DMS153 treated with DMSO at 0.1 percent for 48 hours (cell line): ENCODE measurements at regions not wholly inside any gene's neighbourhood (a gene's known extent, or its start where the extent isn't known, plus 50 kb on each side); places are given as distances from the start of the nearest gene placed in this dataset.

Source experiments
- DNase-seq: peaks from one replicate; lab custom pipeline; 2025; ENCODE audit not compliant: unreplicated experiment; lab: John Stamatoyannopoulos, UW

DNA sequence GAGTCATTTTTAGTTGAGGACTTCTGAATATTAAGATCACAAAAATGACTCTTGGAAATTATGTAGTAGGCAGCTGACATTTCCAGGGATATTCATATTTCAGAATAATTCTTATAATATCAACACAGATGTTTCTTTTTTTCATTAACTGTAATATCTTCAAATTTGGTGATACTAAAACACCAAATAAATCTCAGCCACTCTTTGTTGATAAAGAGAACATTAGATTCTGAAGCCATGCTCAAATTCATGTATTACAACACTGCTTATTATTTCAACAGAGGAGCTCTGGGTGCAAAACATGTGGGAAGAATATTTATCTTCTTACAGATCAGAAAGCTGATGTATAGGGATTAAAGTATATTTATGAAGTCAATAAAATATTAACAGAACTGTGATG, 355.4 kb downstream of the CRPPA start:
- no peak for DNase-seq

DNA sequence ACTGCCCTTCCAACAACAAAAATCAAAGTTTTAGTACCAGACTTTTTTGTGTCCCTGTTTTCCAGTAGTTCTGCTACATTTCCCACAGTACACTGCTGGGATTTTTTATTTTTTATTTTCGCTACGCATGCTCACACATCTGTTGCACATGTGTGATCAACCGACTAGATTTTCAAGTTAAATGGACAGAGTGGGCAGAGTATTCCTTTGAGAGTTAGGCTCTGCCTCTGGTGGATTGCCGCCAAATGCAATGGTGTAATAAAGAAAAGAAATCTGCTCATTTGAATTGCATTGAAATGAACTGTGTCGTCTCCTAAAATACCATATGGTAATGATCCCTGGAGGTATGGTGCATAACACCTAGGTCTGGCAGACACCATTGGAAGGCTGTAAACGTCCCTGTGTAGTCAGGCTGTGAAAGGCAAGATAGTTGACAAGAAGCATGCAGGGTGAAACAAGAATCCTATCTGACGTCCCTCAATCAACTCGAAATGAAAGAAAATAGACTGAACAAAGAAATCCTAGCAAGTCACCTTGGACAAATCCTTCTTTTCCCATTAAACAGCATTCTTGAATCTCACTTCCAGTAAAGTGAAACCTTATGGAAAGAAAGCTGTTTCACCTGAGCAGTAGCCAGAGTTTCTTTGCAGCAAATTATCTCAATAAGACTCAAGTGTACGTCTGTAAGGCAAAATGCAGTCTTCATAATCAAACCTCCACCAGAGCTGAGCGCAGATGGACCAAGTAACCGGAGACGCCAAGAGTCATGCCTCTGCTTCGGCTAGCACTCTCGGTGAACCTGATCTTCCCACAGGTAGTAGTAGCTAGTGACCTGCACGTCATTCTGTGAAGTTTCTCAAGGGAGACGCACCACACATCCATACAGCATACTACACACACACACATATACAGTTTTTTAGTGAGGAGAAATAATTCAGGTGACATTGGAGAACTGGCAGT, 357.3 kb downstream of the CRPPA start:
- DNase-seq = no peak

DNA sequence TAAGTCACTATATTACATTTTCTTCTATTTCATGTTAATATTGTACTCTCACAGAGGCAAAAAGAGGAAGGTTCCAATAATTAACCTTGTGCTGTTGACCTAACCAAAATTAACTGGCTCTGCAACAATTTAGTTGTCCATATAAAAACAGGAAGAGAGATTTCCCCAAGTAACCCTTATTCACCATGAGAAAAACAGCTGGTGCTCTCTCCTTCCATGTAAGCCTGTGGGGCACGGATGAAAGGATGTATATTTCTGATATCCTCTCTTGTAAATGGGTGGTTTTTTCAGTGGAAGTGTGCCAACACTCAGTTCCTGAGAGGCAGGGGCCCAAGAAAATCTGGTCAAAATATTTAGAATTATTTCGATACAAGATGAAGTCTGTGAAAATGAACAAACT, 358.1 kb downstream of the CRPPA start:
- DNase-seq = no peak

DNA sequence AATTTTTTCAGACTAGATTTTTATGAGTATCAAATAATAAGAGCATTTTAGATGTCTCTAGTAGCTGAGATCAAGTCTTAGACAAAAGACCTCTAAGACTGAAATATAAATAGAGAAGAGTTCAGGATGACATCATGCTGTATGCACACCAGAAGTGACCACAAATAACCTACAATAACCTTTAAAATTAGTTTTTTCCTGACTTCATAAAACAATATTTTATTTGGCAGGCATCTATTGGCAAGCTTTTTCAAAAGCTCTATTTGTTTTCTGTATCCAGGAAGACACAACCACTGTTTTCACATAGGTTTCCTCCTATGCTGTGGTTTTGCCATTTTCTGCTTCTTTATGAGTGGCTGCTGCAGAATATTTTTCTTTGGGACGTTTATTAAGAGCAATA, 359.1 kb downstream of the CRPPA start:
- no peak for DNase-seq

DNA sequence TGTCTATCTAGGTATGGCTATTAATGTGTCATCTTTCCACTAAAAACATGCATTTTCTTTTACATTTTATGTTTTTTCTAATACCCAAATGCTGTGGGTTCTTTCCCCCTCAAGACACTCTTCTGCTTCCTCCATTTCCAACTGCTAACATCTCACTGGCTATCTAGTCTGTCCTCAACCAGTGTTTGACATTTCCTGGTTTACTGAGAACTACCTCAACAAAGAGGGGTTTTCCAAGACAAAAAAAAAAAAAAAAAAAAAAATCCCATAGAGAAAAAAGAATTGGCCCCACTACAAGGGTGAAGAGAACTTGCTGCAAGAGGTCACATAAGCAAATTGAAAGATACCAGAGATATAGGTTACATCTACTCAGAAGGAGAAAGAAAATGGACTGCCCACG, 359.7 kb downstream of the CRPPA start:
- DNase-seq = no peak

DNA sequence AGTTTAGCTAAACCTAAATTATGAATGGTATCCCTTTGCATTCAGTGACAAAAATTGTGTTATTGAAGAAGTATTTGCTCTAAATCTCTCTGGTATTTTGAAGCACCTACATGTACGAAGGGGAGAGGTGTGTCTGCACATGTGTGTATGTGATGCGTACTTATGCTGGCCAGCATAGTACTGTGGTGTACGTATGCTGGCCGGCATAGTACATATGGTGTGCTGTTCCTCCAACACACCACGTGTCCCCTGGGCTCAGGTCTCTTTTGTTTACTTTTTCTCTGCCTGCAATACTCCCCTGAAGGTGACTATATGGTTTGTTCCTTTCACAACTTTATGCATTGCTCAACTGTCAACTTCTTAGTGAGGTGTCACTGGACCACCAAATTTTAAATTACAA, 360.3 kb downstream of the CRPPA start:
- no peak for DNase-seq

DNA sequence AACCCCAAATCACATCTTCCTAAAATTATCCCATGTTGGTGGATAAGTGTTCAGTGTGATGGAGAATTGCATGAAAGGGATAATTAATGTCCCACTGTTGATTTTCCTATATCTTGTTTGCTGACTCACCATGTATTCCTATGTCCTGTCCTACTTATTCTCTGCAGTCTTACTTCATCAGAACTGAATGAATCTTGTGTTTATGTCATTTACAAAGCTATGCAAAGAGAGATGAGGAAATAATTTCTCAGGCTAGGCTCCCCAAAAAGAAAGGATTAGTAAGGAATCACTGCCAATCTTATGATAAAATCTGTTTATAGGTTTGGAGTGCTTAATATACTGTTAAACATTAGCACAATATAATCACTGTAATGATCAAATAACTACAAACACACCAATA, 360.8 kb downstream of the CRPPA start:
- no peak for DNase-seq

DNA sequence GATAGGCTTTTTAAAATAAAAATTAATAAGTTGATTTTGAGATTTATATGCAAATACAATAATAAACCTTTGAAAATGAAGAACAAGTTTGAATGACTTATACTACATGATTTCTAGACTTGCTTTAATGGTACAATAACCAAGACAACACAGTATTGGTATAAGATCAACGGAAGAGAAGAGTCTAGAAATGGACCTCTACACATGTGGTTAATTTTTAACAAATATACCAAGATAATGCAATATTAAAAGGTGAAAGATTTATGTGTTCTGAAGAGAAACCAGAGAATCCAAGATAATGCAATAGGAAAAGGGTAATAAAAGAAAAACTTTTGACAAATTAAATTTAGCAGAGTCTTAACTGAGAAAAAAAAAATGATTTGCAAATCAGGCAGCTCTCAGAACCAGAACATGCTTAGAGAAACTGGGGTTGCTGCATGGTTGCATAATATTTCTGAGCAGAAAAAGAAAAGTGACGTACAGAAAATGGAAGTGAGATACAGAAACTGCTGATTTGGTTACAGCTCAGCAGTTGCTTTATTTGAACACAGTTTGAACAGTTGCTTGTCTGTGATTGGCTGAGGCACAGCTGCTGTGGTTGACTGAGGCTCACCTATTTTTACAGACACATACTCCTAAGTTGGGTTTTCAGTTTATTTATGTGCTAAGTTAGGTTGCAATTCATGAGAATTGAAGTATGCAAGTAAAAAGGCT, 365.9 kb downstream of the CRPPA start:
- DNase-seq = no peak

DNA sequence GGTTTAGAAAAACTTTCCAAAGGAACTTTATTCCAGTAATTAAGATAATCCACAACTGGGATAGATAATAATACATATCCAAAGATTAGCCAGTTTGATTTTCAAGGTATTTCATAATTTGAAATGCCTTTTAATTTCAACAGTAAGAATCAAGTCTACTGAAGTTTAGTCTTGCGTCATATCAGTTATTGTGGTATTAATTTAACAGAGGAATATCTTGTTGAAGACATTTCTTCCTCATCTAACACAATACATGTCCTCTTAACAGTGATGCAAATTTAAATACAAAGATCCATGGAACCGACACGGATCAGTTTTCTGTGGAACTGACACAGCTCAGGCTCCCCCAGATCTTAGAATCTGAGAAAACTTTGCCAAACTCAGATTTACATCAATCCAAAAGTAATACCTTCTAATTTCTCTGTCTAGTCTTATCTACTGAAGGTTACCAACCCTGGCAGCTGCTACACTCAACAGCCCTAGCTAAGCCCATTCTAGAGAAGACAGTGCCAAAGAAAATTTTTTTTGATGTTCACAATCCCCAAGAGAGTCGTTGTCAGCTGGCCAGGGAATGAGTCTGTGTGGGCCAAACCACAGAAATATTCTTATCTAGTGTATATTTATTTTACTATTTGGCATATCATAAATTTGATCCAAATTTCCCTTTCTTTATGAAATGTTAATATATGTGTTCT, 365.2 kb upstream of the MEOX2 start:
- no peak for DNase-seq

DNA sequence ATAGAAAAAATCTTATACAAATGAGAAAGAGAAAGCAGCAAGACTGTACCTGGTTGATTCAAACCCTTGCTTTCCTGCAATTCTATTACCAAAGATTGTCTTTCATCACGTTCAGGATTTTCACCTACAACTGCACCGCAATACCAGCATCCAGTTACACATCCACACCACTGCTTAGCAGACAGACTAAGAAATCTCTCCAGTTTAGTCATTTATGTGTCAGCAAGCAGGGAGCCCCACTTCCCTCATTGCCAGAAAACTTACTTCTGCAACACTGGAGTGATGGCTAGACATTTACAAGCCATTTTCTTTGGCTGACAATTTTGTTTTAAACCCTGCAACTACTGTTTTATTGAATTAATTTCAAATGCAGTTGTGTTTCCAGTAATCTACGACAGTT, 359.6 kb upstream of the MEOX2 start:
- DNase-seq = no peak

DNA sequence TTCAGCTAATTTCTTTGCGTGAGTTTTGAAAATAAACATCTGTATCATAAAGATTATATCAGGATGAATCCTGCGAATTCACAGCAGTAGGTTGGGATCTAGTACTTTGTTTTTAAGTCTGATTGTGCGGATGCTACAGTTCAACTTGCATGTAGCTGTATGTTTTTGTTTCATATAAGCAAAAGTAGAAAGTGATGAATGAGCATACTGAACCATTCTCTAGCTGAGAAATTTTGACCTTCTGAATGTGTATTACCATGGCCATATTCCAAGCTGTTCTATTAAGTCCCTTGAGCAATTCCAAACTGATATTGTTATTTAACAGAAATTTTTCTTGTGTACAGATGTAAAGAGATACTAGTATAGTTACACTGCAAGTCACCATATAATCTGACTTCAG, 358.8 kb upstream of the MEOX2 start:
- DNase-seq = no peak

DNA sequence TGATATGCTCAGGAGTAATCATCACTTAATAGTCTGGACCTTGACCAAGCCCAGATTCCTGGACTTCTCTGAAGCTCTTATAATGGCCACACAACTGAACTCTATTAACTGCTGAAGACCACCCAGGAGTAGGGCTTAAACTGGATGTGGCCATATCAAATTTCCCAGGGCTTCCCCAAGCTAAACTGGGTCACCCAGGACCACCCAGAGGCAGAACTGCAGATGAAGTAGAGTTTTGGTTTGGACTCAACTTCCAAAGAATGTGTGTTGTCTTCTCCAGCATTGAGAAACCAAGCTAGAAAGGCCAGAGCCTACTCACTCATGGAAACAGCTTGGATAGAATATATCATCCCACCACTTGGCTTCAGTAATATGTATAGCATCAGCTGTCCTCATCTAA, 358.2 kb upstream of the MEOX2 start:
- DNase-seq = no peak

DNA sequence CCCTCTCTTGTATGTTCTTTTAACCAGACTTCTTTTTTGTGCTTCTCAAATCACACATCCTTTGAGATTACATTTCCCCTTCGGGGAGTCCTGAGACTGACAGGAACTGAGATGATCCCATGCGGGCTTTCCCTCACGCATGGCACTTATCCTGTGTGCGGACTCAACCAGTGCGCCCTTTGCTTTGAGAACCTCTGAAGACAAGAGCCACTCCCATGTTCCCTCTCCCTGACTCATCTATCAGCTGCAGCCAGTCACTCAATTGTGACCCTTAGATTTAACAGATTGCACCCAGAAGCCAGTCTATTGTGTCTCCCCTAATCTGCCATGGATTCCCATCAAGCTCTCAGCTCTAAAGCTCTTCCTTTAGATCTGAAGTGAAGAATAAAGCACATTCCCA, 353.9 kb upstream of the MEOX2 start:
- DNase-seq = no peak

DNA sequence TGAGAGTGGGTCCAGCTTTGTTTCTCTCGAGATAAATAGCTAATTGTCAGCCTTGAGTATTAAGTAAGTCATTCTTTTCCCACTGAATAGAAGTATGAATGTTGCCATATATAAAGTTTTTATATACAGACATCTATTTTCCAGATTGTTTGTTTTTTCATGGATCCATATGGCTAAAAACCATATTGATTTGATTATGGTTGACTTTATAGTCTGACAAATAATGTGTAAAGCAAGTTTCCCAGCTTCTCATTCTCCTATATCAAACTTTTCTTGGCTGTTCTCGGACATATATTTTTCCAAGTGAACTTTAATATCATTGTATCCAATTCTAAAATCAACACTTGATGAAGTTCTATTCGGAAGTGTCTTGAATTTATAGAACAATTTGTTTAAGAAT, 352.4 kb upstream of the MEOX2 start:
- no peak for DNase-seq

DNA sequence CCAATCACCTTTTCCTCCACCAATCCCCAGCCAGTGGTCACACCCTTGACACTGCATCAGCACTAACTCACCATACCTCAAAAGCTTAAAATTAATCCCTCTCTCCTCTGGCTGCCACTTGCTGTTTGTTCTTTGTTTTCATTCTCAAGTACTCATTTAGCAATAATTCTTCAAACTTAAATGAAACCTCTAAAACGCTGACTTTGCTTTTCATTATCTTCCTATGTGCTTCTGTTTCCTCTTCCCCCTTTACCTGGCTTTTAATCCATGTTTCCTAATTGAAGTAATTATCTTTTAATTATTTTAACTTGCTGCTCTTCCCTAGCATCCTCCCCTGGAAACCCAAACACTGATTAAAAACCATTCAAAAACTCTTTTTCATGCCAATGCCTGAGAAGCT, 348.9 kb upstream of the MEOX2 start:
- DNase-seq = no peak

DNA sequence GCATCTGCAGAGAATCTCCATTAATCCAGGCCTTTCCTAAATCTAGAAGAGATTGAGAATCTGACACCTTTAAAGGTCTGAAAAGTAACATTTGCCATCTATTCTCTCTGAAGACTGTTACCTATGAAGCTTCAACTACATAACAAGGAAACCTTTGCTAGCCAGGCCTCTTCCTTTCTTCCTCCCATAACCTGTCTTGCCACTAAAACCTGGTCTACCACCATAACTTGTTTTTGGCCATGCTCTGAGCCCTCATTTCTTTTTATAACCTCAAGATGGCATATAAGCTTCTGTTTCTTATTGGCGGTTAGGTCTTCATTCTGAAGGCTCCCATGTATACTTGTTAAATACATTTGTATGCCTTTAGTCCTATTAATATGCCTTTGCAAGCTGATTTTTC, 348.4 kb upstream of the MEOX2 start:
- no peak for DNase-seq

DNA sequence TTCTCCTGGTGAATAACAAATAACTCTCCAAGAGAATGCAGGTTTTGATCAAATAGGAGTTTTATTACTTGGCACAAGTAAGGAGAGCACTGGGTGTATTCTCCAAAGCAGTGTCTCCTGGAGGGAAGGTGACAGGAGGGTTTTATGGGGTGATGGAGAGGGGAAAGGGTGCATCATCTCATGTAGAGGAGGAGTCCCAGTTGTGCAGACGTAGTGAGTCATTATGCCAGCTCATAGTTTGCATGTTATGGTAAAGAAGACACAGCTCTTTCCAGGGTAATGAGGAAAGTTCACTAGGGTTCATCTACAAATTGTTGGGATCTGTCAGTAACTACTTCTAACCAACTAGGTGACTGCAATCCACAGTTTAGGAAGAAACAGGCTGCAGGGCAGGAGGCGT, 347.9 kb upstream of the MEOX2 start:
- no peak for DNase-seq

DNA sequence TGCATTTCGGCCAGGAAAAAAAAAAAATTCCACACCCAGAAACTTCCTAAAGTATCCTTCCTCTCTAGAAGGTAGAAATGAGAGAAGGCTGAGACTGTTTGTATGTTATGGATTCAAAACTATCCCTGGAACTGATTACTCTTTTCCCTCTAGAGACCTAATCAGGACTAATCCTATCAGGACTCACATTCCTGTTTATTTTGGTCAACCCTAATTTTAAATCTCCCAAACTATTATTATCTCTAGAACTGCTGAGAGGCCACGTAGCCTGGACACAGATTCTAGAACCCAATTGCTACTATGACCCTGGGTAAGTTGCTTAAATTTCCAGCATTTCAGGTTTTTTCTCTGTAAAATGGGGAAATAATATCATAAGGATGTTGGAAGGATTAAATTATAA, 346.8 kb upstream of the MEOX2 start:
- DNase-seq = no peak

DNA sequence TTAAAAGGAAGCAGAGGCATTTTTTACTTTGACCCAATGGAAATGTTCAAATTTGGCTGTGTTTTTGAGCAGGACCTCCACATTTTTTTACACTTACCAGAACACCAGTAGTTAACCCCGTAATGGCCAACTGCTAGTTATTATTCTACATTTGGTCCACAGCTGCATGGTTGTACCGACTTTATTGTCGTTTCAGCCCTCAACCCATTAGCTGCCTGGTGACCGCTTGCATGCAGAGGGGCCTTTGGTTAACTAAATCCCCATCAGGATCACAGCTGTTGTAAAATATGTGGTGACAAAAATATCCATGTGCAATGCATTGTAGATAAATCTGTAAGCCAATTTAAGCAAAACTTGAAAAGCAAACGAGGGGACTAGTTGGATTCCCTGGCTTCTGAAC, 342.2 kb upstream of the MEOX2 start:
- no peak for DNase-seq

DNA sequence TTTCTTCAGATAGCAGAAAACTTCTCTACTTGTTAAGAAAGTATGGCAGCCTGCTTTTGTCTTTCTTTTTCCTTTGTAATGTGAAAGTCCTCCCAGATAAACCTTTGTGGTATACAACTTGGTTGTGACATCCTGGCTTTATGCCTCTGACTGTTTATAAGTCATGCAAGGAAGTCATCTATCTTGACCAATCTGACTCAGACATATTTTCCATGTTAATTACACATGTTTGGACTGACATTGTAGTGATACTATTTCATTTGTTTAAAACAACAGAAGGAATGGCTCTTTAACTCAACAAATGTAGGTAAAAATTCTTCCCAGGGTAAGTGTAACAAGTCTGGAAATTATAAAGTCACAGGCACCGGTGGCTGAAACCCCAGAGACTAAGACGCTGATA, 341.6 kb upstream of the MEOX2 start:
- no peak for DNase-seq

DNA sequence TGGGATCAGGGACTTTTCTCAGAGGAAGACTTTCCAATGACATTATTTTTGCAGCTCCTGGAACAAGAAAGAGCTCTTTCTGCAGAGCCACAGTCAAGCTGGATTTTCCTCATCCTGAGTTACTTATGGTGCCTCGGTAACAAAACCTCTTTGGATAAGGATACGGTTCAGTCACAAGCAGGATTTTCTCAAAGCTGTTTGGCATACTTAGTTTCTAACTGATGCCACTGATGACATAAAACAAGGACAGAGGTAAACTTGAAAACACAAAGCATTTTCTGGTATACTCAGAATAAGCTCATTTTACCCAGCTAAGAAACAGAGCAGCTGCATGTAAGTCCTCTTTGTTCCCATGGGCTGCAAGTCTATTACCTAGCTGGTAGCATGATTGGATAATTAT, 340.9 kb upstream of the MEOX2 start:
- DNase-seq = no peak
